NCI-H1694 (cell line): ENCODE measurements at regions not wholly inside any gene's neighbourhood (a gene's known extent, or its start where the extent isn't known, plus 50 kb on each side); places are given as distances from the start of the nearest gene placed in this dataset.
A peak's percentile ranks its signal among the peaks of the same experiment; 100 is the strongest.
"Not testable (repeated sequence)": the region's sequence is repeated elsewhere in the genome, so short reads cannot be mapped to it uniquely, and the experiment has no call there.

Experiments
- DNase-seq: peaks from one replicate; lab custom pipeline; 2025; lab: John Stamatoyannopoulos, UW

DNA sequence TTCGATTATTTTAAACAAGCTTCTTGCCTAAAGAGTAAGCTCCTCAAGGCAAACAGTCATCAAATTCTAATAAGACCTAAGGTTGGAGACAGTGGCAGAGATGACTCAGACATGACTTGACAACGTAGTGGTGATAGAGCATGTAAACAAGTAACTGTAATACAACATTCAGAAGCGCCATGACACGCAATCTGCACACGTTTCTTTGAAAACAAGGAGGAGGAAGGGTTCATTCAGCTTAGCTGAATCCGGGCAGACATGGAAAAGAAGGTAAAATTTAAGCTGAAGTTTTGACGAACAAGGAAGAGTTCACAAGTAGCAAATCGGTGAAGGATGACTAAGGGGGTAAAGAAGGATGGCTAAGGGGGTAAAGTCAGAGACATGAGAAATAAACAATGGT lies 152.4 kb upstream of the ZC3H12C start:
- DNase-seq: no peak

GRCh38 chr11:109945626-109946321 lies 147.4 kb upstream of the ZC3H12C start:
- no peak for DNase-seq

GRCh38 chr11:109946322-109946846 lies 146.8 kb upstream of the ZC3H12C start:
- DNase-seq: peak; percentile 30

DNA sequence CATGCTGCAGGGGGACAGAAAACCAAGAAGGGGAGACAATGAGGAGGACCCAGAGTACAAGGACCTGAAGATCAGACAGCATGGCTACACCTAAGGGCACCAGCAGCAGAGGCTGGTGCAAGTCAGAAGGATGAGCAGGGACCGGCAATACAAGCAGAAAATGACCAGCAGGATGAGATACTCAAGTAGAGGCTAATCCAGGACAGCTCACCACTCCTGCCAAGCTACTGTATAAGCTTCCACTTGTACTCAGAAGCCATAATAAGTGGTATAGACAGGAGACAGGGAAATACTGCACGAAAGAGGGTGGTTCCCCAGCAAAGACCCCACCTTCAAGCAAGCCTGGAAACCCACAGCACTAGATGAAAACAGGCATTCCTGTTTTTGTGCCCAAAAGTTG lies 138.7 kb upstream of the ZC3H12C start:
- no peak for DNase-seq

DNA sequence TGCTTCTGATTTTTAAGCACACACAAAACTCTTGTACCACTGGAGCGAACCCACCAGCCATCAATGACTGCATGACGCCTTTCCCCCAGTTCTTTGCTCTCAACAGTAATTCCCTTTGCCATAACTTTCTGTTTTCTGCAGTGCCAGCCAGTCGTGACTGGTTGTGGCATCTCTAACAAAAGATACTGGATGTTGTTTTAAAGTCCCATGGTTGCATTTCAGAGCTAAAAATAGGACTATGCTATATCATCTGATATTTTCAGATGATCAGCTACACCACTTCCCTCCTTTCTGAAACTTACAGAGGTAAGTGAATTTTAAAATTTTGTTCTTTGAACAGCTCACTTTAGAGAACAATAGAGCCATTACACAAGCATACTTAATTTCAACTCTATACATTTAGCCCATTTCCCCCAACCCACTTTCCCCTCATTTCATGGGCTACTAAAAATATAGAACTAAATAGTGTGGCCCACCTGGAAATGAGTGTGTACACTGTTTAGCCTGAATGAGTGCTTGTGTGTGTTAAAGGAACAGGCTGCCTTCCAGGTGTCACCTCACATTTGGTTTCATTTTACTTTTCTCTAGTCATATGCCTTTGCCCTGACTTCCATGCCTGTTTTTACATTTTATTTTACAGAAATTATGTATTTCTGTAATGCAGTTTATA lies 136.9 kb upstream of the ZC3H12C start:
- no peak for DNase-seq

GRCh38 chr11:109957000-109957399 lies 136.2 kb upstream of the ZC3H12C start:
- DNase-seq: no peak

- DNase-seq: no peak
Measured at GRCh38 chr11:109957601-109958000, 135.6 kb upstream of the ZC3H12C start.

- no peak for DNase-seq
Measured at GRCh38 chr11:109958131-109958820, 134.9 kb upstream of the ZC3H12C start.

- DNase-seq: no peak
Measured at GRCh38 chr11:109958821-109959166, 134.4 kb upstream of the ZC3H12C start.

GRCh38 chr11:109960831-109961230 lies 132.4 kb upstream of the ZC3H12C start:
- DNase-seq: no peak

GRCh38 chr11:109961261-109961660 lies 131.9 kb upstream of the ZC3H12C start:
- DNase-seq: no peak

DNA sequence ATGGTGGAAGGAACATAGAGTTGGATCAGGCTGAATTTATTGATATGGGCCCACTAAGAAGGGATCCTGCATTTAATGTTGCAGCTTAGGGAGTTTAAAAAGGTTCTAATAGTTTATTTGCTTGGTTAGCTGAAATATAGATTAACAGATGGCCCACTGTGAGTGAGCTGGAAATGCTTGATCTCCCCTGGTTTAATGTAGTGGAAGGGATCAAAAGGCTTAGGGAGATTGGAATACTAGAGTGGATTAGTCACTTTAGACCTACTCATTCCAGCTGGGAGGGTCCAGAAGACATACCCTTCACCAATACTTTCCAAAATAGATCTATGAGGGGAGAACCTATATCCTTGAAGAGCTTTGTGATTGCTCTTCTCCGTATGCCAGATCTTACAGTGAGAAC lies 130.1 kb upstream of the ZC3H12C start:
- no peak for DNase-seq

GRCh38 chr11:109964487-109964886 lies 128.7 kb upstream of the ZC3H12C start:
- DNase-seq: no peak

- not testable (repeated sequence) for DNase-seq
Measured at GRCh38 chr11:109965445-109965844, 127.7 kb upstream of the ZC3H12C start.

- DNase-seq: not testable (repeated sequence)
Measured at GRCh38 chr11:109965926-109966325, 127.3 kb upstream of the ZC3H12C start.

- DNase-seq: not testable (repeated sequence)
Measured at GRCh38 chr11:109967136-109967535, 126.1 kb upstream of the ZC3H12C start.

- DNase-seq: no peak
Measured at GRCh38 chr11:109968299-109968698, 124.9 kb upstream of the ZC3H12C start.

DNA sequence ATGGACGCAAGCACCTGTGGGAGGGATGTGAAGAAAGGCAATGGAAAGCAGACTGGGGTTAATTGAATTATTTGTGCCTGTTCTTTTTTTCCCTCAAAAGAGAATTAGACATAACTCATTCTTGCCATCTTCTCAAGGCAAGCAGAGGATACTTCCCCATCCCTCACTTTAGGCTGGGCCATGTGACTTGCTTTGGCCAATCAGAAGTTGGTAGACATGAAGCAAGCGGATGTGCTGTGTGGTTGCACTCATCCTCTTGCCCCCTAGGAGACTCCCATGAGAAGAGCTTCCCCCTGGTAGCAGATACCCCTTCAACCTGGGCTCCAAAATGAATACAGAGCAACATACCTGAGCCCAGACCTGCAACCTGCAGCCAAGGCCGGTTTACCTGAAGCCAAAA lies 124.4 kb upstream of the ZC3H12C start:
- DNase-seq: no peak

DNA sequence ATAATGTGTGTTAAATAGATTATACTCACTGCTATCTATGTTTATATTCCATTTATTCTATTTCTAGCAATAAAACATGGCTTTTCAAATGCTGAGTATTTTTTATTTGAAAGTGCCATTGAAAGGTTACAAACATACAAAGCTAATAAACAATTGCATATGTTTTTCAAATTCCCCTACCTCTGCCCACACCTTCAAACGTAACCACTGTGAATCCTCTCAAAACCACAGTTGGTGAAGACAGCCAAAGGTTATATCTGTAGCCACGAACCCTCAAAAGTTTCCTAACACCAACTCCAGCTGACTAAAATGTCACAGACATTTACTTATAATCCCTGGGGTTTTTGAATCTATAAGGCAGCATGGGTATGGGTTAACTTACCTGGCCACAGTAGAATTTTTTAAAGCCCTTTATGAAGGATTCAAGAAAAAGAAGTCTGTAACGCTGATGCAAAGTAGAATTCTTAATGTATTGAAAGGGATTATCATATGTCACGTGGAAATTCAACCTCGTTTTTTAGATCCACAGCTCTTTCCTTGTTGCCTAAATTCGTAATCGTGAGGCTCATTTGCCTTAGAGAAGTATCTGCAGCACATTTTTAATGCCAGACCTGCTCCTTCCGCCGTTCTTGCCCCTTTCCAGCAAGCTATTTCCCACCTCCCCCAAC lies 122.5 kb upstream of the ZC3H12C start:
- no peak for DNase-seq

DNA sequence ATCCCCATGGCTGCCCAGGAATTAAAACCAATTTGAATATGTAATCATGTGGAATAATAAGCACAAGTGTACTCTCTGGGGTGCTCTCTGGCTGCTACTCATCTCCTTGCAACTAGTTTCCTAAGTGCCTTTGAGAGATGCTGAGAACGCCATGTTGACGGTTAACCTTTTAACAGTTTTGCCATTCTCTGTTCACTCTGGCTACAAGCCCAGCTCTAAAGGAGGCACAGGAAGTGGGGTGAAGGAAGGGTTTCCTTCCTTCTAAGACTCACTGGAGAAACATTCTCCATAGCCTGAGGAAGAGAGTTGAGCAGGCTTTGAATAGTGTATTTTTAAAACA lies 122.0 kb upstream of the ZC3H12C start:
- no peak for DNase-seq

DNA sequence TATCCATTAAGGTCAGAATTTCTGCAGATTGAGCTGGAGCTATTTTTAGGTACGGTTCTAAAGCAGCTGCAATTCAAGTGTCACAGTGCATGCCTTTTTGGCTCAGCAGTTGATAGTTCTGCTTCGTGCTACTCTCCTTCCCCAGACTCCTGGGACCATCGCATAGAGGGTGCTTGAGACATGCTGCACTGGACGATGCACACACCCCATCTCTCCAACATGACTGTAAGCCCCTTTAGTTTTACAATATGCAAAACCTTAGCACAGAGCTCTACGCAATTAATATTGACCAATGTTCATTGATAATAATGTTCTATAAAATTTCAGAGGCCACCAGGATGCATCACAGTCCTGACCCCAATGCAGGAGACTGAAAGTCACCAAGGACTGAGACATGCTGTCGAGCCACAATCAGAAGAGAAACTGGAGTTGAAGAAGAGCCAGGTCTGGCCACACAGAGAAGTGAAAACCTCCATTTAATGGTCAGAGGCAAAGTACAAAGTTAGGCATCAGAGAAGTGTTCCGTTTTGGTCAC lies 120.9 kb upstream of the ZC3H12C start:
- no peak for DNase-seq

DNA sequence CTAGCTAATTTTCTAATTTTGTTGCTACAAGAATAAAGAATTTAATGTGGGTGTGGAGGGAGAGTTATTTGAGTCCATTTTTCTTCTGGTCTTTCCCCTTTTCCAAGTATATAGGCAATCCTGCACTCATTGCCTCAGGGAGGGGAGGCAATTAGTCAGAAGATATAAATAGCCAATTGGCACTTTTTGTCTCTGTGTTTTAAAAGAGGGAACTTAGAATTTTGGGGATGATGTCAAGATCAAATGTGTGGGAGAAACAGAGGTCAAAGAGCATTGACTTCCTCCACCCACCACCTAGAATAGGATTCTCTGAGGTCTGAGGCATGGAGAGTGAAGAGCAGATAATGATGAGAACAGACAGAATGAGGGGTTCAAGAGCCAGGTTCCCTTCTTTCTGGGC lies 120.3 kb upstream of the ZC3H12C start:
- DNase-seq: no peak
